VCaP (cell line): ENCODE measurements at regions not wholly inside any gene's neighbourhood (a gene's known extent, or its start where the extent isn't known, plus 50 kb on each side); places are given as distances from the start of the nearest gene placed in this dataset.
"Not testable (repeated sequence)": the region's sequence is repeated elsewhere in the genome, so short reads cannot be mapped to it uniquely, and the experiment has no call there.

ENCODE experiments used
- H3K27ac ChIP-seq: fragments of 450-650 bp; 2 replicates; pipeline ENCODE4 v1.5.1; 2017
- CTCF ChIP-seq: fragments of 450-650 bp; conservative IDR thresholded peaks from 2 replicates; pipeline ENCODE4 v1.5.1; 2017; ENCODE audit warnings: mild to moderate bottlenecking, moderate library complexity

- TF ChIP-seq CTCF, result no peak
- H3K27ac ChIP-seq, result no peak overlapping the region
These were observed 481.1 kb downstream of the TFAP2B start for GRCh38 chr6:51299621-51300380.

- no peak for TF ChIP-seq CTCF
- H3K27ac ChIP-seq, result no peak overlapping the region
These were observed 481.8 kb downstream of the TFAP2B start for GRCh38 chr6:51300510-51300909.

GRCh38 chr6:51301962-51302361, 483.3 kb downstream of the TFAP2B start:
- TF ChIP-seq CTCF, result no peak
- H3K27ac ChIP-seq, result no peak overlapping the region

GRCh38 chr6:51302431-51302830, 483.8 kb downstream of the TFAP2B start:
- no peak overlapping the region for H3K27ac ChIP-seq
- TF ChIP-seq CTCF, result no peak

- TF ChIP-seq CTCF, result no peak
- no peak overlapping the region for H3K27ac ChIP-seq
These were observed 484.7 kb downstream of the TFAP2B start for GRCh38 chr6:51303338-51303737.

- TF ChIP-seq CTCF, result no peak
- no peak overlapping the region for H3K27ac ChIP-seq
These were observed 496.3 kb downstream of the TFAP2B start for GRCh38 chr6:51314965-51315364.

GRCh38 chr6:51318674-51319073, 500.0 kb downstream of the TFAP2B start:
- H3K27ac ChIP-seq, result no peak overlapping the region
- TF ChIP-seq CTCF, result no peak

- H3K27ac ChIP-seq, result not testable (repeated sequence)
These were observed 502.8 kb downstream of the TFAP2B start for GRCh38 chr6:51321477-51321876.
